Loucy (cell line): ENCODE measurements at regions not wholly inside any gene's neighbourhood (a gene's known extent, or its start where the extent isn't known, plus 50 kb on each side); places are given as distances from the start of the nearest gene placed in this dataset.

ENCODE experiments used
- H2AFZ ChIP-seq: fragments of 200-600 bp; sonication (generic); 2 replicates; pipeline ENCODE4 v1.6.0; 2016; ENCODE audit warnings: antibody characterized with exemption, mild to moderate bottlenecking, low read length, moderate library complexity
- H3F3A ChIP-seq: fragments of 200-600 bp; 2 replicates; pipeline ENCODE4 v1.6.0; 2016; ENCODE audit warnings: antibody characterized with exemption, low read depth, mild to moderate bottlenecking
- H3K27me3 ChIP-seq: fragments of 200-600 bp; sonication (generic); 2 replicates; pipeline ENCODE4 v1.6.1; 2014; ENCODE audit warnings: low read length, mild to moderate bottlenecking; ENCODE audit not compliant: insufficient read depth, poor library complexity, severe bottlenecking
- H3K36me3 ChIP-seq: fragments of 200-600 bp; sonication (generic); 2 replicates; pipeline ENCODE4 v1.6.1; 2016; ENCODE audit warnings: low read length; ENCODE audit not compliant: insufficient read depth
- H3K4me1 ChIP-seq: fragments of 200-600 bp; sonication (generic); 2 replicates; pipeline ENCODE4 v1.5.1; 2014; ENCODE audit warnings: low read length, mild to moderate bottlenecking; ENCODE audit not compliant: insufficient read depth, poor library complexity, severe bottlenecking
- H3K4me2 ChIP-seq: fragments of 200-600 bp; sonication (generic); 2 replicates; pipeline ENCODE4 v1.6.0; 2014; ENCODE audit warnings: antibody characterized with exemption, low read length, low read depth, mild to moderate bottlenecking; ENCODE audit not compliant: poor library complexity, severe bottlenecking
- H3K4me3 ChIP-seq: fragments of 200-600 bp; sonication (generic); 2 replicates; pipeline ENCODE4 v1.5.1; 2014; ENCODE audit warnings: low read length, mild to moderate bottlenecking, mixed read lengths; ENCODE audit not compliant: poor library complexity, severe bottlenecking
- H3K79me2 ChIP-seq: fragments of 200-600 bp; sonication (generic); 2 replicates; pipeline ENCODE4 v1.6.1; 2014; ENCODE audit warnings: low read length; ENCODE audit not compliant: insufficient read depth
- H3K9ac ChIP-seq: fragments of 200-600 bp; sonication (generic); 2 replicates; pipeline ENCODE4 v1.6.0; 2014; ENCODE audit warnings: mild to moderate bottlenecking, low read depth, low read length, moderate library complexity; ENCODE audit not compliant: poor library complexity, severe bottlenecking
- H3K9me2 ChIP-seq: fragments of 200-600 bp; sonication (generic); replicated peaks from 2 replicates; pipeline ENCODE4 v1.6.1; 2016; ENCODE audit warnings: low read depth, low read length, mixed read lengths
- H3K9me3 ChIP-seq: fragments of 200-600 bp; sonication (generic); 2 replicates; pipeline ENCODE4 v1.6.1; 2014; ENCODE audit warnings: mild to moderate bottlenecking, antibody characterized with exemption, low read length, low read depth; ENCODE audit not compliant: insufficient read depth
- H4K20me1 ChIP-seq: fragments of 200-600 bp; sonication (generic); 2 replicates; pipeline ENCODE4 v1.6.0; 2014; ENCODE audit warnings: antibody characterized with exemption, low read length, mild to moderate bottlenecking; ENCODE audit not compliant: insufficient read depth, poor library complexity, severe bottlenecking
- EZH2phosphoT487 ChIP-seq: fragments of 200-600 bp; IDR thresholded peaks from 2 replicates; pipeline ENCODE4 v1.6.1; 2018; ENCODE audit warnings: antibody characterized with exemption, mild to moderate bottlenecking, moderate library complexity, borderline replicate concordance
- TF ChIP-seq, protein P1 (sequence below): fragments of 200-600 bp; sonication (generic); conservative IDR thresholded peaks from 2 replicates; pipeline ENCODE4 v1.5.1; 2014; ENCODE audit warnings: mild to moderate bottlenecking, antibody characterized with exemption, low read length

- Histone ChIP-seq H3K27me3 (no peaks in the 10 kb centered on the region), H3F3A (no peaks in the 10 kb centered on the region), H3K9ac (no peak overlapping the region), H3K4me1 (no peaks in the 10 kb centered on the region), H4K20me1 (no peaks in the 10 kb centered on the region), H3K4me2 (no peak overlapping the region), H2AFZ (no peak overlapping the region), H3K4me3 (no peak overlapping the region), H3K9me2 (no peaks in the 10 kb centered on the region), H3K9me3 (peaks cover 5% of the 10 kb centered on the region; the same call in 1 of the 2 replicates), H3K79me2 (no peaks in the 10 kb centered on the region), H3K36me3 (no peaks in the 10 kb centered on the region)
- no peak for TF ChIP-seq EZH2phosphoT487
- TF ChIP-seq, protein P1, sequence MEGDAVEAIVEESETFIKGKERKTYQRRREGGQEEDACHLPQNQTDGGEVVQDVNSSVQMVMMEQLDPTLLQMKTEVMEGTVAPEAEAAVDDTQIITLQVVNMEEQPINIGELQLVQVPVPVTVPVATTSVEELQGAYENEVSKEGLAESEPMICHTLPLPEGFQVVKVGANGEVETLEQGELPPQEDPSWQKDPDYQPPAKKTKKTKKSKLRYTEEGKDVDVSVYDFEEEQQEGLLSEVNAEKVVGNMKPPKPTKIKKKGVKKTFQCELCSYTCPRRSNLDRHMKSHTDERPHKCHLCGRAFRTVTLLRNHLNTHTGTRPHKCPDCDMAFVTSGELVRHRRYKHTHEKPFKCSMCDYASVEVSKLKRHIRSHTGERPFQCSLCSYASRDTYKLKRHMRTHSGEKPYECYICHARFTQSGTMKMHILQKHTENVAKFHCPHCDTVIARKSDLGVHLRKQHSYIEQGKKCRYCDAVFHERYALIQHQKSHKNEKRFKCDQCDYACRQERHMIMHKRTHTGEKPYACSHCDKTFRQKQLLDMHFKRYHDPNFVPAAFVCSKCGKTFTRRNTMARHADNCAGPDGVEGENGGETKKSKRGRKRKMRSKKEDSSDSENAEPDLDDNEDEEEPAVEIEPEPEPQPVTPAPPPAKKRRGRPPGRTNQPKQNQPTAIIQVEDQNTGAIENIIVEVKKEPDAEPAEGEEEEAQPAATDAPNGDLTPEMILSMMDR, result no peak
Observed at GRCh38 chr2:240322991-240323390, 112.5 kb upstream of the GPC1 start.

GRCh38 chr2:240323601-240324291 lies 111.7 kb upstream of the GPC1 start:
- Histone ChIP-seq H3K27me3 (no peaks in the 10 kb centered on the region), H3K4me2 (no peak overlapping the region), H3K79me2 (no peaks in the 10 kb centered on the region)

DNA sequence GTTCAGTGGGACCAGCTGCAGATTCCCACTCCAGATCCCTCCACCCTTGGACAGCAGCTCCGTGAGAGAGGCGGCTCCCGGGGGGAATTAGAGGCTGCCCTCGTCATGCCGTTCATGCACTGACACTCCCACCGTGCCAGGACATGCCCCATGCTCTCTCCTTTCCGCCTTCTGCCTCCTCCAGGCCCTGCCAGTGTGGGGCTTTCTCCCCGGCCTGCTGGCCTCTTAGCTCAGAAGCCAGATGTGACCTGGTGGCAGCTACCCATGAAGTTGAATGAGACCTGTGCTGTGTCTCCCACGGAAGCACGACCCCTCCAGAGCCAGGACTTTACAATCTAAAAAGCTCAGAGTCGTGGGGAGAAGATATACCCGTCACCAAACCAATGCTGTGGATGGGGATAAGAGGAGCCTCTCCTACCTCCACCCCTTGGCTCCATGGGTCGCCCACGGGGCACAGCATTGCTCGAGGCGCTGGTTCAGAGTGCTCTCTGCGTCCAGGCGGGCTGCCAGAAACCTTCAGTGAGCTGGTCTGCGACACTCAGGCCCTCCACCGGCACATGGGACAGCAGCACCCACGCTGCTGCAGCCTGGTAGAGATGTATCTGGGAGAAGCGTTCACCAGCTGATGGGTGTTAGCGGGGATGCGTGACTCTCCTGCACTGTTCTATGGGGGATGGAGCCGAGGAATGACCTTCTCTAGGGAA lies 111.0 kb upstream of the GPC1 start:
- Histone ChIP-seq H3K27me3 (no peaks in the 10 kb centered on the region), H3F3A (no peaks in the 10 kb centered on the region), H3K9me2 (no peaks in the 10 kb centered on the region)

More at GRCh38 chr2:240323601-240324291, 111.7 kb upstream of the GPC1 start:
- Histone ChIP-seq H4K20me1 (no peaks in the 10 kb centered on the region), H3F3A (no peaks in the 10 kb centered on the region), H3K4me3 (no peak overlapping the region), H3K9me3 (peaks cover 5% of the 10 kb centered on the region; the same call in 1 of the 2 replicates), H3K9me2 (no peaks in the 10 kb centered on the region), H3K4me1 (no peaks in the 10 kb centered on the region), H3K9ac (no peak overlapping the region), H3K36me3 (no peaks in the 10 kb centered on the region), H2AFZ (no peak overlapping the region)
- TF ChIP-seq EZH2phosphoT487, result no peak
- TF ChIP-seq, protein P1, result no peak

More for the DNA sequence above, 111.0 kb upstream of the GPC1 start:
- Histone ChIP-seq H3K9ac (no peak overlapping the region), H3K9me3 (peaks cover 5% of the 10 kb centered on the region; the same call in 1 of the 2 replicates), H4K20me1 (no peaks in the 10 kb centered on the region), H3K79me2 (no peaks in the 10 kb centered on the region), H2AFZ (no peak overlapping the region), H3K4me1 (no peaks in the 10 kb centered on the region), H3K36me3 (no peaks in the 10 kb centered on the region), H3K4me3 (no peak overlapping the region), H3K4me2 (no peak overlapping the region)
- TF ChIP-seq, protein P1, result no peak
